ENCODE measurements at regions not wholly inside any gene's neighbourhood (a gene's known extent, or its start where the extent isn't known, plus 50 kb on each side); places are given as distances from the start of the nearest gene placed in this dataset.

DNA sequence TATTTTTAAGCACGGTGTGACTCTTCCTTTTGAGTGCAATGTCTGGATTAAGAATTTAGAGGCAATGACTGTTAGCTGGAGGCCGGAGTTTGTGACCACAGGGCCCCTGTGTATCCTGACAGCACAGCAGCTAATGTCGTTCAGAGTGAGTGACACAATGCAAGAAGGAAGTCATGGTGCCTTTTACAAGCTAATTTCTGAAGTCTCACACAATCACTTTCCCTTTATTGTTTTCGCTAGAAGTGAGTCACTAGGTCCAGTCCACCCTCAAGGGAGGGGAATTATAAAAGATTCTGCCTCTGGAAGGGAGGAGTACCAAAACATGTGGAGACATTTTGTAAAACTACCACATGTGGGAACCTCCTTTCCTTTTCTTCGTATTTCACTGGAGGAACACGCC lies 185.5 kb upstream of the FGF10 start:
- TF ChIP-seq, protein P1, sequence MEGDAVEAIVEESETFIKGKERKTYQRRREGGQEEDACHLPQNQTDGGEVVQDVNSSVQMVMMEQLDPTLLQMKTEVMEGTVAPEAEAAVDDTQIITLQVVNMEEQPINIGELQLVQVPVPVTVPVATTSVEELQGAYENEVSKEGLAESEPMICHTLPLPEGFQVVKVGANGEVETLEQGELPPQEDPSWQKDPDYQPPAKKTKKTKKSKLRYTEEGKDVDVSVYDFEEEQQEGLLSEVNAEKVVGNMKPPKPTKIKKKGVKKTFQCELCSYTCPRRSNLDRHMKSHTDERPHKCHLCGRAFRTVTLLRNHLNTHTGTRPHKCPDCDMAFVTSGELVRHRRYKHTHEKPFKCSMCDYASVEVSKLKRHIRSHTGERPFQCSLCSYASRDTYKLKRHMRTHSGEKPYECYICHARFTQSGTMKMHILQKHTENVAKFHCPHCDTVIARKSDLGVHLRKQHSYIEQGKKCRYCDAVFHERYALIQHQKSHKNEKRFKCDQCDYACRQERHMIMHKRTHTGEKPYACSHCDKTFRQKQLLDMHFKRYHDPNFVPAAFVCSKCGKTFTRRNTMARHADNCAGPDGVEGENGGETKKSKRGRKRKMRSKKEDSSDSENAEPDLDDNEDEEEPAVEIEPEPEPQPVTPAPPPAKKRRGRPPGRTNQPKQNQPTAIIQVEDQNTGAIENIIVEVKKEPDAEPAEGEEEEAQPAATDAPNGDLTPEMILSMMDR (IDR thresholded peaks at IDR 0.05) = no peak
- intact Hi-C loops (cut with DNase I; ENCODE audit: low total_unique reads) = no loop called here

DNA sequence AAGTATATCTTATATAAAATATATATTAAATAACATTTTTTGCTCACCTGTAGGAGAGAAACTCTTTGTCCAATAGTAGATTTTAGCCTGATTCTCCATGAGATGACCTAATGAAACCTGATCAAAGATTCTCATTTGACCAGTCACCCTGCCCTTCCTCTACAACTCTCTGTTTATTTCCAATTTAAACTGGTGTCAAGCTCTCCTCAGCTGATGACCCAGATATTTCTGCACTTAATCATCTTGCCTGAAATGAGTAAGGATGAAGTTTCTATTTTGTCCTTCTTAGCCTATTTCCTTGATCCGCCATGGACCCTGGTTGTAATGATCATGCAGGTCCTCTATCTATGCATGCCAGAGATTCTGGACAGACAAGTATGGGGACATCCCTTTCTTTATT lies 179.3 kb upstream of the FGF10 start:
- no peaks in the 10 kb centered on the region for H3K36me3 ChIP-seq
- H3K4me1 ChIP-seq = no peaks in the 10 kb centered on the region
- no peaks in the 10 kb centered on the region for H3K9me3 ChIP-seq
- H3K4me3 ChIP-seq = no peak overlapping the region
- TF ChIP-seq, protein P1 (IDR thresholded peaks at IDR 0.05) = no peak
- no peak overlapping the region for H3K27ac ChIP-seq
- intact Hi-C loops (cut with DNase I; ENCODE audit: low total_unique reads) = no loop called here
- no peak for DNase-seq
- H3K27me3 ChIP-seq = no peaks in the 10 kb centered on the region

More for the DNA sequence above, 185.5 kb upstream of the FGF10 start:
- no peaks in the 10 kb centered on the region for H3K9me3 ChIP-seq
- no peaks in the 10 kb centered on the region for H3K27me3 ChIP-seq
- H3K36me3 ChIP-seq = no peaks in the 10 kb centered on the region
- H3K4me3 ChIP-seq = no peak overlapping the region
- DNase-seq = no peak
- no peaks in the 10 kb centered on the region for H3K4me1 ChIP-seq
- H3K27ac ChIP-seq = no peak overlapping the region

DNA sequence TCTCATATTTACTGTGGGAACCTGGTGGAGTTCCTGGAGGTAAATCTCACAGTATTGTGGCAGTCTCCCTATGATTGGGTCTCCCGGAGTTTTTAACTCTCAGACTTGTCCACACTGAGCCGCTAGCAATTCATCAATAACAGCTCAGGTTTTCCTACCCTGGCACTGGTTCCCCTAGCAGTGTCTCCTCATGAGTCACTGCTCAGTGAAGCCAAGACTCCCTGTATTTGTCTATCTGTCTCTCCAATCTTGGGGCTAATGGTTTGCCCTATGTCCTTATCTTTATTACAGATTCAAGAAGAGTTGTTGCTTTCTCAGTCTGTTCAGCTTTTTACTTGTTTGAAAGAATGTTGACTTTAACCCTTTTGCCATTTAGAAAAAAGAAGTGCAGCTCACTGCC lies 176.7 kb upstream of the FGF10 start:
- no peaks in the 10 kb centered on the region for H3K27me3 ChIP-seq
- H3K27ac ChIP-seq = no peak overlapping the region
- TF ChIP-seq, protein P1 (IDR thresholded peaks at IDR 0.05) = no peak
- H3K4me1 ChIP-seq = no peaks in the 10 kb centered on the region
- no peak for DNase-seq
- no peak overlapping the region for H3K4me3 ChIP-seq
- no peaks in the 10 kb centered on the region for H3K9me3 ChIP-seq
- no peaks in the 10 kb centered on the region for H3K36me3 ChIP-seq
- intact Hi-C loops (cut with DNase I; ENCODE audit: low total_unique reads) = no loop called here

DNA sequence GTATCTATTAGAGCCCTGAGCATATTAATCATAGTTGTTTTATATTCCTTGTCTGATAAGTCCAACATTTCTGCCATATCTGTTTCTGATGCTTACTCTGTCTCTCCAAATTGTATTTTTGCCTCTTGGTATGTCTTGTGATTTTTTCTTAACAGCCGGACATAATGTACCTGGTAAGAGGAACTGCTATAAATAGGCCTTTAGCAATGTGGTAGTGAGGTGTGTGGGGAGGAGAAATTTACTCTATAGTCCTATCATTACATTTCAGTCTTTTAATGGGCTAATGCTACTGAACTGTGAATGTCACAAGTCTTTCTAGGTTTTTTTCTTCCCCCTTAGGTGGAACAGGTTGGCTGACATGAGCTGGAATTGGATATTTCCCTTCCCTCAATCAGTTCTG lies 176.1 kb upstream of the FGF10 start:
- intact Hi-C loops (cut with DNase I; ENCODE audit: low total_unique reads) = no loop called here
- TF ChIP-seq, protein P1 (IDR thresholded peaks at IDR 0.05) = no peak
- H3K36me3 ChIP-seq = no peaks in the 10 kb centered on the region
- H3K4me1 ChIP-seq = no peaks in the 10 kb centered on the region
- no peaks in the 10 kb centered on the region for H3K27me3 ChIP-seq
- H3K9me3 ChIP-seq = no peaks in the 10 kb centered on the region
- H3K27ac ChIP-seq = no peak overlapping the region
- no peak for DNase-seq
- H3K4me3 ChIP-seq = no peak overlapping the region

DNA sequence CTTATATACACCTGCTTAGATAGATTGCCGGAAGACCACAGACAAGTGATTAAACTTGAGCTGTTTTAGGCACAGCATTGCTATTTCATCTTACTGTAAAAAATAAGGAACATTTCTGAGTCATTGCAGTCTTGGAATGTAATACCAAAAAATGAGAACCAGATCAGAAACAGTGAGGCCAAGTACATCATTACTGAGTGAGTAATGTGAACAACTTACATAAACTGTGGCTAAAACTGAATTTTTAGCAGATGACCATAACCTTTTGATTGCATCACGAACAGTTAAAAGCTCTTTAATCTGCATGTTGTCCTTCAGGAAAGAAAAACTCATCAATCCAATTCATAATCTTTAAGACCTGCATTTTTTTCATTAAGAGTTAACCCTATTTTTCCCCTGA lies 157.1 kb upstream of the FGF10 start:
- Histone ChIP-seq H3K36me3 (no peaks in the 10 kb centered on the region), H3K9me3 (no peaks in the 10 kb centered on the region), H3K27ac (no peak overlapping the region), H3K4me1 (peaks cover 0 to 10% (median 0%) of the 10 kb centered on the region in 4 donors), H3K27me3 (no peaks in the 10 kb centered on the region), H3K4me3 (no peak overlapping the region)
- intact Hi-C loops (cut with DNase I; ENCODE audit: low total_unique reads) = no loop called here
- DNase-seq = no peak
- TF ChIP-seq, protein P1 (IDR thresholded peaks at IDR 0.05) = no peak

DNA sequence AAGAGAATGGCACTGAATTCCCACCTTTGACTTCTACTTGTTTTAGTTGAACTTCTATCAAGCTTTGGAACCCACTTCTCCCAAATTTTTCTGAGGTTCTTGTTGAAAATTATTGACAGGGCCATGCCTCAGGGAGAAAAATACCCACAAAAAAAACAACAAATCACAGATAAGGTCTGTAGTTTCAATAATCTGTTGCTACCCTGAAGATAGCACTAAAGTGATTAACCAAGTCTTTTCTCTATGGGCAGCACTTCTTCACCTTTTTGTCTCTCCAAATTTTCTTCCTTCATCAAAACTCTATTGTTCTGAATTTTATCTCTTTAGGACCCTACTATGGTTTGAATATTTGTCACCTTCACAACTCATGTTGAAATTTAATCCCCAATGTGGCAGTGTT lies 154.3 kb upstream of the FGF10 start:
- Histone ChIP-seq H3K4me1 (peaks cover 0 to 10% (median 0%) of the 10 kb centered on the region in 4 donors), H3K9me3 (no peaks in the 10 kb centered on the region), H3K27ac (no peak overlapping the region), H3K27me3 (no peaks in the 10 kb centered on the region), H3K36me3 (no peaks in the 10 kb centered on the region), H3K4me3 (no peak overlapping the region)
- DNase-seq = no peak
- intact Hi-C loops (cut with DNase I; ENCODE audit: low total_unique reads) = no loop called here
- TF ChIP-seq, protein P1 (IDR thresholded peaks at IDR 0.05) = no peak
